Neural progenitor cell (in vitro differentiated cells): ENCODE measurements at regions not wholly inside any gene's neighbourhood (a gene's known extent, or its start where the extent isn't known, plus 50 kb on each side); places are given as distances from the start of the nearest gene placed in this dataset.

ENCODE experiments used
- EZH2phosphoT487 ChIP-seq: fragments of 200-600 bp; sonication (generic); IDR thresholded peaks from 2 replicates; pipeline ENCODE4 v1.6.1; 2017; ENCODE audit warnings: antibody characterized with exemption
- TF ChIP-seq, protein P1 (sequence below): fragments of 200-600 bp; sonication (generic); IDR thresholded peaks from 2 replicates; pipeline ENCODE4 v1.5.1; 2017; ENCODE audit warnings: antibody characterized with exemption, mild to moderate bottlenecking

DNA sequence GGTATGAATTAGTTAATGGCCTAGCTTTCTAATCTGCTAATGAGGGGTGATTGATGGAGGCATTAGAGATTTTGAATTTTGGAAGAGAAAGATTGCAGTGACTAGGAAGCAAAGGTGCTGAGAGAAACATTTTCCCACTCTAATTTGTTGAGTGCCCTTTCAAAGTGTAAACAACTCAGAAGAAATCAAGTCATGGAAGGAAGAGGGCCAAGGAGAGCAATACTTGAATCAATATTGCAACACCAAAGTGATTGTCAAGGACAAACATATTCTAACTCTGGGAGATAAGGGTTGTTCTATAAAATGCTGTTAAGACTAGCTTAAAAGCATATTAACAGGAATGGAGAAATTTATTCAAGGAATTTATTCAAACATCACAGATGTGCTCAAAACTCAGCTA, 182.7 kb upstream of the FERMT1 start:
- no peak for TF ChIP-seq EZH2phosphoT487
- TF ChIP-seq, protein P1, sequence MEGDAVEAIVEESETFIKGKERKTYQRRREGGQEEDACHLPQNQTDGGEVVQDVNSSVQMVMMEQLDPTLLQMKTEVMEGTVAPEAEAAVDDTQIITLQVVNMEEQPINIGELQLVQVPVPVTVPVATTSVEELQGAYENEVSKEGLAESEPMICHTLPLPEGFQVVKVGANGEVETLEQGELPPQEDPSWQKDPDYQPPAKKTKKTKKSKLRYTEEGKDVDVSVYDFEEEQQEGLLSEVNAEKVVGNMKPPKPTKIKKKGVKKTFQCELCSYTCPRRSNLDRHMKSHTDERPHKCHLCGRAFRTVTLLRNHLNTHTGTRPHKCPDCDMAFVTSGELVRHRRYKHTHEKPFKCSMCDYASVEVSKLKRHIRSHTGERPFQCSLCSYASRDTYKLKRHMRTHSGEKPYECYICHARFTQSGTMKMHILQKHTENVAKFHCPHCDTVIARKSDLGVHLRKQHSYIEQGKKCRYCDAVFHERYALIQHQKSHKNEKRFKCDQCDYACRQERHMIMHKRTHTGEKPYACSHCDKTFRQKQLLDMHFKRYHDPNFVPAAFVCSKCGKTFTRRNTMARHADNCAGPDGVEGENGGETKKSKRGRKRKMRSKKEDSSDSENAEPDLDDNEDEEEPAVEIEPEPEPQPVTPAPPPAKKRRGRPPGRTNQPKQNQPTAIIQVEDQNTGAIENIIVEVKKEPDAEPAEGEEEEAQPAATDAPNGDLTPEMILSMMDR: no peak
